GM19023 (cell line): ENCODE measurements at regions not wholly inside any gene's neighbourhood (a gene's known extent, or its start where the extent isn't known, plus 50 kb on each side); places are given as distances from the start of the nearest gene placed in this dataset.

Experiments used
- ATAC-seq: cut with Tn5 transposase; IDR thresholded peaks from one replicate; pipeline ENCODE4 v1.9.1; 2021; ENCODE audit warnings: mild to moderate bottlenecking, moderate library complexity; ENCODE audit not compliant: unreplicated experiment

- ATAC-seq = no peak
Observed at GRCh38 chr18:53757328-53757727, 467.1 kb downstream of the MBD2 start.

- no peak for ATAC-seq
Observed at GRCh38 chr18:53756610-53756972, 467.9 kb downstream of the MBD2 start.

DNA sequence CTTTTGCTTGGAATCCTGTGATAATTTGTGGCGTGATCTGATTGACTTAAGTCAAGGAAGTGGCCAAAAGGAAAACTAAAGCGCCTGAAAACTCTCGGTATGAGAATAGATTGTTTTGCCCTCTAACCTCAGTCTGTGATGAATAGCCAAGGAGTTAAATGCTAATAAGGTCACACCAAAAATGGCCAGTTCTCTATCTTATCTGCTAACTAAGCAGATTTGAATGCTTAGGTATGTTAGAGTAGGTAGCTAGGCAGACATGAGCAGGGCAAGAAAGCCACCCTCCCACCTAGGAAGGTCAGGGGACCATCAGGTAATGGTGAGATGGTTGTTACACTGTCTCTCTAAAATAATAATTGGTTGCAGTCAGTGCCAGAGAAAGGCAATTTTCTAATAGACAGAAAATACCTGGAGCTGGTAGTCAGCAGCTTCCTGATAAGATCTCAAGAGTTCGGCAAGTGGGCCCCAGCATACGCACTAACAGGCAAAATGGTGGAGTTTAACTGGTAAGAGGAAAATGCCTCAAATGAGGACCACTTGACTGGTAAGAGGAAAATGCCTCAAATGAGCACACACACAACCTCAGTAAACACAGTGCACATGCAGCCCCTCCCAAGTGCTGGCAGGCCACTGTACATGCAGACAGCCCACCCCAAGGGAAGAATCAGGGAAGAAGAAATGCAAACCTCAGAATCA, 468.4 kb downstream of the MBD2 start:
- ATAC-seq = no peak

DNA sequence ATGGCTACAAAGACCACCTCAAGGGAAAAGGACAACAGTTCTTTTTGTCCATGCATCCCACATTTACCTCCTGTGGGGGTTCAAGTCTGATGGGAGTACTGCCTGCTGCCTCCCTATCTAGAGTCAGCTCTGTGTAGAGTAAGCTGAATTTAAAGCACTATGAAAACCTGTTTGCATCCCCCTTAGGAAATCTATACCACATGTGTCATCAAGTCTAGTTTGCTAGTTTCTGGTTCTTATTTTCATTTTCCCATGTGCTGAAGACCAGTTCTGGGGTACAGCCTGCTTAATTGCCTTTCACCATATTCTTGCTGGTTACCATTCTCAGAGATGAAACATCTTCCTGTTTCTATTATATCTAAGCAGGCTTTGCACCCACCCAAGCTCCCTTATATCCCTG, 470.3 kb downstream of the MBD2 start:
- no peak for ATAC-seq

GRCh38 chr18:53753601-53754000, 470.9 kb downstream of the MBD2 start:
- no peak for ATAC-seq

- no peak for ATAC-seq
Observed at GRCh38 chr18:53752781-53753367, 471.6 kb downstream of the MBD2 start.

GRCh38 chr18:53749766-53750165, 474.7 kb downstream of the MBD2 start:
- no peak for ATAC-seq

DNA sequence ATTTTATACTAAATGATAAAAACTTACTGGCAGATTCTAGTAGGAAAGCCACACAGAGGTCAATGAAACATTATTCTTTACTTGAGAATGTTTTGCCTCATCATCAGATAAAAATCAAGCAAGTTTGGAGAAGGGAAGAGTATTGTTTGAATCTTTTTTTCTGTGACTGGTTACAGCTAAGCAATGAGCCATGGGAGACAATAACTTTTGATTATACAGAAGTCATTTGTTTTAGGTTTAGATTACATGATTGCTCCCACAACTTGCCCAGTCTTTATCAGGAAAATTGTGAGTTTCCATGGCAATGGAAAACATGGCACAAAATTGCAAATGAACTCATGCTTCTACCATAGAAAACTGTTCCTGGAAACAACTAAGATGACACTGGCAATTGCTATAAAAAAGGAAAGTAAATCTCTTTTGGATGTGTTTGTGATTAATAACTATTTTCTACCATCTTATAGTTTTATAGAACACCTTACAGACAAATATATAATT, 476.8 kb downstream of the MBD2 start:
- no peak for ATAC-seq

- ATAC-seq = no peak
Observed at GRCh38 chr18:53747210-53747609, 477.3 kb downstream of the MBD2 start.

DNA sequence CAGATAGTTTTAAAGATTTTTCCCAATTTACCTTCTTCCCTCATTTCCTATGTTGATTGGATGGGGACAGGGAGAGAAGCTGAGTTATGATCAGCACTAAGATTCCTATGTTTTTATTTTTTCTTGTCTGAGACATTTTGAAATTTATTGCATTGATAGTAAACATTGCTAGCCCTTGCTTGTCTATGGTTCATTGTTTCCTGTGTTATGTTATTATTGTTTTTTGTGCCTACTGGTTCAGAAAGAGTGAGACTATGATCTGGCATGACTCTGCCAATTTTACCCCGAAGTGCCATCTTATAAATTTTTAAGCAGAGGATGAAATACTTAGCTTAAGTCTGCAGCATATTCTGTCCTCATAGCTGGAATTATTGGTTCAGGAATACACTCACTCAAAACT, 478.5 kb downstream of the MBD2 start:
- ATAC-seq = no peak

DNA sequence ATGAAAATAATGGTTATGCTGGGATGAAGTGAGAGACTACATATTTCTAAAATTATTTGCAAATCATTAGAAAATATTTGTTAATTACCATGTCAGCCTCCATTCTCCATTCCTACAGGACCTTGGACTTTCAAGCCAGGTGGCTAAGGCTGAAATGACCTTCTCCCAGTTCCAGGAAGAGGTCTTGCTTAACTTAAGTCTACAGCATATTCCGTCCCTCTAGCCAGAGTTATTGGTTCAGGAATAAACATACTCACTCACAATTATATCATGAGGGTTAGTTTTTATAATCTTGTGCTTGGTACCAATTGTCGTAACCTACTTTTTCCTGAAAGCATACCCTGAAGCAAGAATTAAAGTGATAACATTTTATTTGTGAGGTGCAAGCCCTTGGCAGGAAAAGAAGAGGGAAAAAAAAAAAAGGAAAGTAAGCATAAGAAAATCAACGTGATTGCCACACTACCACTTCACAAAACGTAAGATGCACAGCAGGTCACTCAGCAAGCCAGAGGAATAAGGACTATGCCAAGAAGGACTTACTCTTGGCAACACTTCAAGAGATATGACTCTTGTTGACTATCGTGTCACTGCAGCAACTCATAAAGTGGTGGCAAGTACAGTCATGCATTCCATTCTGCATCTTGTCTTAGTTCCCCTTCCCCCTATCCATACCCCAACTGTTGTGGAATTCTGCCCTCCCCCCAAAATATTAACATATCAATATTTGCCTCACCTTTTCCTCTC, 479.1 kb downstream of the MBD2 start:
- no peak for ATAC-seq

- no peak for ATAC-seq
Observed at GRCh38 chr18:53739700-53740099, 484.8 kb downstream of the MBD2 start.

DNA sequence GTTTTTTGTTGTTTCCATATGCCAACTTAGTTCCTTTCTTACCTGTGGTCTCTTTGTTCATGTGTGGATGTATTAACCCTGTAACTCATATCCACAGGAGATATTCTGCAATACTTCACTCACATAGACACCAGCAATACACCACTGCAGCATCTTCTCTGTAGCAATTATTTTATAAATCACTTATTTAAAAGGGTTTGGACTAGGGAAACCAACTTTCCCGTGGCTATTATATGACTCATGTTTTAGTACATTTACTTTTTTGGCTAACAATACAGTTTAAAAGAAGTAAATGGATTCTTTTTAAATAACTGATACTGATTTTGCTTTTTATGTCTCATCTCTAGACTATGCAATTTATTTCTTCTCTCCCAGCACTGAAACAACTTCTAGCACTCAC, 488.9 kb downstream of the MBD2 start:
- ATAC-seq = no peak

GRCh38 chr18:53715243-53715853, 509.1 kb downstream of the MBD2 start:
- no peak for ATAC-seq

GRCh38 chr18:53710080-53710479, 514.4 kb downstream of the MBD2 start:
- no peak for ATAC-seq

DNA sequence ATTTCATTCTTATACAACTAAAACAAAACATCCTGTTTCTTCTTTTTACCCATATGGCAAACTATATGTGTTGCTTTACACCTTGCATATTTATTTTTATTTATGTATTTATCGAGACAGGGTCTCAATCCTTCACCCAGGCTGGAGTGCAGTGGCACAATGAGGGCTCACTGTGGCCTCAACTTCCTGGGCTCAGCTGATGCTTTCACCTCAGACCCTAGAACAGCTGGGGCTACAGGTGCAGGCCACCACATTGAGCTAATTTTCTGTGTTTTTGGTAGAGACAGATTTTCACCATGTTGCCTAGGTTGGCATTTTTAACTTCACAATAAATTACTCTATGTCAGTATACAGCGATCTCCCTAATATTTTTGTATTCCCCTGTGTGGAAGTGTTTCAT, 522.0 kb downstream of the MBD2 start:
- no peak for ATAC-seq

- ATAC-seq = no peak
Observed at GRCh38 chr18:53701697-53702096, 522.8 kb downstream of the MBD2 start.

GRCh38 chr18:53698907-53699306, 525.6 kb downstream of the MBD2 start:
- ATAC-seq = no peak

DNA sequence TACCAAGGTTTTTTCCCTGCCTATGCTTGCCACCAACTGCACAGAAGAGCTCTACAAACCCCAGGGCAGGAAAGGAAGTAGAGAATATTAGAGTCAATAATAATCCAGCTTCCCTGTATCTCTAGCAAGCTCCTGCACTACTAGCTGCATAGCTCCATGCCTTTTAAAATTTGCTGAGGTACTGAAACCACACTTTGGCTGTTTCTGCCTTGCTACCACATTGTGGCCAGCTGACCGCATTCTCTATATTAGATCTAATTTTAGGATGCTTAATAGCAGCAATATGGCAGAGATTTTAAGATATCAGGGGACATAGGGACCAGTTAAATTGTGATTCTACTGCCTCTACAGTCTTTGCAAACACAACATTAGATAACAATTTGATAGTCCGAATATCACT, 534.6 kb downstream of the MBD2 start:
- no peak for ATAC-seq

- no peak for ATAC-seq
Observed at GRCh38 chr18:53686965-53687364, 537.5 kb downstream of the MBD2 start.

DNA sequence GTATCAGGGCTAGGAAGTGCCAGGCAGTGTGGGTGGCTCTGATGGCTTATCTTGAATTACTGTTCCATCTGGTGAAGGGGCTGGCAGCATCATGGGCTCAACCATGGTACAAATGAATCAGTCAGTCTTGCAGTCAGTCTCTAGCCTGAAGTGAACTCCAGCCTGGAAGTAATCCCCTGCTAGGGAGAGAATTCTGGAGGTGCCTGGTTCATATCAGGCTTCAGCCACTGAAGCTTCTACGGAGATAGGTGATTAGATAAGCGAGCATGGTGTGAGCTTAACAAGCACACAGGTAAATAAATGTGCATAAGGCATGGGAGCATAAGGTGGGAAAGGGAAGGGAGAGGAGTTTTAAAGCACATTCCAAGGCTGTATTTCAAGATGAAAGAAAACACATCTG, 541.7 kb downstream of the MBD2 start:
- no peak for ATAC-seq

GRCh38 chr18:53677480-53677879, 547.0 kb downstream of the MBD2 start:
- no peak for ATAC-seq
